Spleen (tissue), 7 donors: ENCODE measurements at regions not wholly inside any gene's neighbourhood (a gene's known extent, or its start where the extent isn't known, plus 50 kb on each side); places are given as distances from the start of the nearest gene placed in this dataset.

ENCODE experiments used
- CTCF ChIP-seq, 11 experiments: fragments of 200-600 bp in 7 of 11; fragments of 450-650 bp in 4 of 11; sonication (generic) in 4 of 11; IDR thresholded peaks in 8 of 11; conservative IDR thresholded peaks in 3 of 11; 1 replicate in 7 of 11; 2 replicates in 4 of 11; pipeline versions ENCODE4 v1.4.0 to v1.8.0; 2016 to 2021; ENCODE audit warnings: antibody characterized with exemption in 11 of 11, inconsistent platforms in 4 of 11, mild to moderate bottlenecking in 1 of 11
- POLR2AphosphoS5 ChIP-seq, 3 donors: sonication (generic); formaldehyde crosslinking; IDR thresholded peaks; one replicate each; pipeline ENCODE4 v1.5.1; 2017; ENCODE audit warnings: antibody characterized with exemption in 3 of 3
- donor health status: DM: no; HTN: no; CAD: no; lungs with moderate emphysema.
- donor health status: DM: no; HTN: no; CAD: no.
- donor health status: DM: no; HTN: no; CAD: no.

- TF ChIP-seq CTCF (IDR thresholded peaks at IDR 0.05 in 8 of 11, conservative IDR thresholded peaks at IDR 0.05 in 3 of 11) (no peak), POLR2AphosphoS5 (IDR thresholded peaks at IDR 0.05) (no peak)
Measured at GRCh38 chr3:24911076-24911475, 416.4 kb upstream of the THRB start.
